ENCODE measurements at regions not wholly inside any gene's neighbourhood (a gene's known extent, or its start where the extent isn't known, plus 50 kb on each side); places are given as distances from the start of the nearest gene placed in this dataset.

- TF ChIP-seq ZC3H10 (CRISPR knock-in tag; IDR thresholded peaks at IDR 0.05) (no peak), ZFP3 (CRISPR knock-in tag; IDR thresholded peaks at IDR 0.05) (no peak), RARB (CRISPR knock-in tag; IDR thresholded peaks at IDR 0.05) (no peak), PATZ1 (CRISPR knock-in tag; IDR thresholded peaks at IDR 0.05; ENCODE audit: borderline replicate concordance) (no peak)
- ATAC-seq, result no peak
These were observed 55.1 kb upstream of the AASS start for GRCh38 chr7:122199171-122199570.

GRCh38 chr7:122198581-122198980 lies 54.5 kb upstream of the AASS start:
- no peak for ATAC-seq
- TF ChIP-seq PATZ1 (CRISPR knock-in tag; IDR thresholded peaks at IDR 0.05; ENCODE audit: borderline replicate concordance) (no peak), TOX (CRISPR knock-in tag; IDR thresholded peaks at IDR 0.05; ENCODE audit: borderline replicate concordance) (no peak), ZNF8 (CRISPR knock-in tag; IDR thresholded peaks at IDR 0.05) (no peak), ESRRG (CRISPR knock-in tag; IDR thresholded peaks at IDR 0.05) (no peak), RARB (CRISPR knock-in tag; IDR thresholded peaks at IDR 0.05) (no peak), OSR1 (CRISPR knock-in tag; IDR thresholded peaks at IDR 0.05) (no peak), PPARA (CRISPR knock-in tag; IDR thresholded peaks at IDR 0.05; ENCODE audit: borderline replicate concordance) (no peak), CSDC2 (CRISPR knock-in tag; IDR thresholded peaks at IDR 0.05) (no peak), BACH2 (CRISPR knock-in tag; IDR thresholded peaks at IDR 0.05; ENCODE audit: borderline replicate concordance) (no peak), POU6F1 (CRISPR knock-in tag; IDR thresholded peaks at IDR 0.05; ENCODE audit: borderline replicate concordance, low read depth) (no peak), ZFP3 (CRISPR knock-in tag; IDR thresholded peaks at IDR 0.05) (no peak), ISL1 (CRISPR knock-in tag; IDR thresholded peaks at IDR 0.05) (no peak), CREB5 (CRISPR knock-in tag; IDR thresholded peaks at IDR 0.05; ENCODE audit: low read depth) (no peak), ZNF70 (CRISPR knock-in tag; IDR thresholded peaks at IDR 0.05) (no peak), TSHZ2 (CRISPR knock-in tag; IDR thresholded peaks at IDR 0.05) (no peak), TCF4 (CRISPR knock-in tag; IDR thresholded peaks at IDR 0.05; ENCODE audit: borderline replicate concordance) (no peak), GLIS3 (CRISPR knock-in tag; IDR thresholded peaks at IDR 0.05) (no peak), ARNTL (CRISPR knock-in tag; IDR thresholded peaks at IDR 0.05; ENCODE audit: borderline replicate concordance, low read depth) (no peak), SNAI2 (CRISPR knock-in tag; IDR thresholded peaks at IDR 0.05) (no peak), CSRNP3 (CRISPR knock-in tag; IDR thresholded peaks at IDR 0.05) (no peak)

Data from SK-N-SH treated with all-trans-retinoic acid at 6 μM for 48 hours (cell line).